Activated T-helper 1 cell treated with anti-CD3 and anti-CD28 coated beads, Interleukin-2, amount 50 U/mL, for 16 hours (primary cell): ENCODE measurements at regions not wholly inside any gene's neighbourhood (a gene's known extent, or its start where the extent isn't known, plus 50 kb on each side); places are given as distances from the start of the nearest gene placed in this dataset.

Experiments used
- DNase-seq, 2 donors: peaks; one replicate each; pipeline ENCODE4 v3.0.0-alpha.2; 2020; ENCODE audit warnings: low read depth in 1 of 2, low spot score in 1 of 2

- DNase-seq = no peak
These were observed 442.3 kb downstream of the FGF9 start for GRCh38 chr13:22112956-22113745.

GRCh38 chr13:22114630-22115311, 443.9 kb downstream of the FGF9 start:
- no peak for DNase-seq

GRCh38 chr13:22118158-22118557, 447.3 kb downstream of the FGF9 start:
- DNase-seq = no peak

GRCh38 chr13:22120646-22121045, 449.8 kb downstream of the FGF9 start:
- DNase-seq = no peak

- no peak for DNase-seq
These were observed 450.4 kb downstream of the FGF9 start for GRCh38 chr13:22121146-22121739.

- no peak for DNase-seq
These were observed 455.7 kb downstream of the FGF9 start for GRCh38 chr13:22126433-22127021.

GRCh38 chr13:22127277-22128164, 456.6 kb downstream of the FGF9 start:
- no peak for DNase-seq

GRCh38 chr13:22128441-22129408, 457.9 kb downstream of the FGF9 start:
- DNase-seq = no peak

GRCh38 chr13:22130254-22130653, 459.4 kb downstream of the FGF9 start:
- no peak for DNase-seq

GRCh38 chr13:22134261-22134660, 463.4 kb downstream of the FGF9 start:
- DNase-seq = no peak

GRCh38 chr13:22135446-22135845, 464.6 kb downstream of the FGF9 start:
- DNase-seq = no peak

- no peak for DNase-seq
These were observed 466.6 kb downstream of the FGF9 start for GRCh38 chr13:22137361-22138050.

GRCh38 chr13:22138947-22139346, 468.1 kb downstream of the FGF9 start:
- DNase-seq = no peak

GRCh38 chr13:22141716-22142115, 470.8 kb downstream of the FGF9 start:
- no peak for DNase-seq

- no peak for DNase-seq
These were observed 472.8 kb downstream of the FGF9 start for GRCh38 chr13:22143671-22144070.

GRCh38 chr13:22144806-22145205, 473.9 kb downstream of the FGF9 start:
- DNase-seq = no peak

- no peak for DNase-seq
These were observed 477.3 kb downstream of the FGF9 start for GRCh38 chr13:22148187-22148586.

GRCh38 chr13:22152751-22153150, 481.9 kb downstream of the FGF9 start:
- no peak for DNase-seq

- DNase-seq = no peak
These were observed 483.2 kb downstream of the FGF9 start for GRCh38 chr13:22154041-22154440.
